ENCODE measurements at regions not wholly inside any gene's neighbourhood (a gene's known extent, or its start where the extent isn't known, plus 50 kb on each side); places are given as distances from the start of the nearest gene placed in this dataset.
"Not testable (repeated sequence)": the region's sequence is repeated elsewhere in the genome, so short reads cannot be mapped to it uniquely, and the experiment has no call there.

GRCh38 chr15:24835301-24835700 is 119.5 kb upstream of the SNRPN start:
- no peak for DNase-seq (ENCODE audit: low read depth, low spot score)

- no peak for DNase-seq (ENCODE audit: low read depth, low spot score)
Observed at GRCh38 chr15:24848050-24848449, 106.7 kb upstream of the SNRPN start.

- DNase-seq (ENCODE audit: low read depth, low spot score) = no peak
Observed at GRCh38 chr15:24856397-24857390, 98.1 kb upstream of the SNRPN start.

- DNase-seq (ENCODE audit: low read depth, low spot score) = no peak
Observed at GRCh38 chr15:24857763-24858162, 97.0 kb upstream of the SNRPN start.

- not testable (repeated sequence) for DNase-seq (ENCODE audit: low read depth, low spot score)
Observed at GRCh38 chr15:24858183-24858582, 96.6 kb upstream of the SNRPN start.

- DNase-seq (ENCODE audit: low read depth, low spot score) = no peak
Observed at GRCh38 chr15:24858737-24859601, 95.8 kb upstream of the SNRPN start.

- no peak for DNase-seq (ENCODE audit: low read depth, low spot score)
Observed at GRCh38 chr15:24861014-24861690, 93.6 kb upstream of the SNRPN start.

GRCh38 chr15:24862726-24863521 is 91.9 kb upstream of the SNRPN start:
- no peak for DNase-seq (ENCODE audit: low read depth, low spot score)

- DNase-seq (ENCODE audit: low read depth, low spot score) = no peak
Observed at GRCh38 chr15:24865303-24865702, 89.5 kb upstream of the SNRPN start.

GRCh38 chr15:24877174-24877573 is 77.6 kb upstream of the SNRPN start:
- no peak for DNase-seq (ENCODE audit: low read depth, low spot score)

- DNase-seq (ENCODE audit: low read depth, low spot score) = no peak
Observed at GRCh38 chr15:24878153-24878552, 76.6 kb upstream of the SNRPN start.

- DNase-seq (ENCODE audit: low read depth, low spot score) = no peak
Observed at GRCh38 chr15:24879492-24879891, 75.3 kb upstream of the SNRPN start.

GRCh38 chr15:24880663-24881062 is 74.1 kb upstream of the SNRPN start:
- DNase-seq (ENCODE audit: low read depth, low spot score) = no peak

GRCh38 chr15:24886538-24886937 is 68.2 kb upstream of the SNRPN start:
- DNase-seq (ENCODE audit: low read depth, low spot score) = no peak

- no peak for DNase-seq (ENCODE audit: low read depth, low spot score)
Observed at GRCh38 chr15:24898715-24899272, 56.0 kb upstream of the SNRPN start.

- DNase-seq (ENCODE audit: low read depth, low spot score) = no peak
Observed at GRCh38 chr15:24899367-24899766, 55.4 kb upstream of the SNRPN start.

GRCh38 chr15:24899795-24900194 is 55.0 kb upstream of the SNRPN start:
- DNase-seq (ENCODE audit: low read depth, low spot score) = no peak

- no peak for DNase-seq (ENCODE audit: low read depth, low spot score)
Observed at GRCh38 chr15:24901409-24901808, 53.4 kb upstream of the SNRPN start.

All from smooth muscle cell of the brain vasculature (primary cell).